Activated CD4-positive, CD25-positive, alpha-beta regulatory T cell (primary cell): ENCODE measurements at regions not wholly inside any gene's neighbourhood (a gene's known extent, or its start where the extent isn't known, plus 50 kb on each side); places are given as distances from the start of the nearest gene placed in this dataset.
"Not testable (repeated sequence)": the region's sequence is repeated elsewhere in the genome, so short reads cannot be mapped to it uniquely, and the experiment has no call there.

ENCODE experiments used
- DNase-seq, 4 experiments: peaks; one replicate each; lab custom pipeline; 2025; lab: John Stamatoyannopoulos, UW

DNA sequence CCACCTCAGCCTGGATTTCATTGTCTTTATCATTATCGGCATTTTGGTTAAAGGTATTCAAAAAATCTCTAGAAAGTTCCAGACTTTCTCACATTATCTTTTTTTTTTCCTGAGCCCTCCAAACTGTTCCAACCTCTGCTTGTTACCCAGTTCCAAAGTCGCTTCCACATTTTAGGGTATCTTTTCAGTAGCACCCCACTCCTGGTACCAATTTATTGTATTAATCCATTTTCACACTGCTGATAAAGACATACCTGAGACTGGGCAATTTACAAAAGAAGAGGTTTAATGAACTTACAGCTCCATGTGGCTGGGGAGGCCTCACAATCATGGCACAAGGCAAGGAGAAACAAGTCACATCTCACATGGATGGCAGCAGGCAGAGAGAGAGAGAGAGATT, 145.5 kb upstream of the SSTR1 start:
- not testable (repeated sequence) for DNase-seq

DNA sequence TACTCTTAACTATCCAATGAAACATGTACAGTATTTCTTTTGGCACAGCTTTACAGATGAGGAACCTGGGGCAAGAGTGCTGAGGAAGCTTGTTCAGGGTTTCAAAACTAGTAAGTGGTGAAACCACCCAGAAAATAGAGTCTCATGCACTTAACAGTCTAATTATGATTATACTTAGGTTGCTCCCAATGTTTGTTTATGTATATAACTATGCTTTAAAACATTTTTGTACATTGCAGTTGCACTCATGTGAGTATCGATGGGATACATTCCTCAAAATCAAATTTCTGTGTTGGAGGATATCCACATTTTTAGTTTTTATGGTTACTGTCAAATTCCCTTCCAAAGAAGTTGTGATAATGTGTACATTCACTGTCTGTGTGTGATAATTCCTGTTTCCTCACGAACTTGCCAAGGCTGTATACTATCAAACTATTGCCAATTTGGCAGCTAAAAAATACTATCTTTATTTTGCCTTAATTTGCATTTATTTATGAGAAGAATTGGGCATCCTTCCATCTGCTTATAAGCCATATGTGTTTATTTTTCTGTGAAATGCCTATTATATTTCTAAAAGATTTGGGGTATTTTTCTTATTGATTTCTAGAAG, 143.9 kb upstream of the SSTR1 start:
- DNase-seq: no peak

DNA sequence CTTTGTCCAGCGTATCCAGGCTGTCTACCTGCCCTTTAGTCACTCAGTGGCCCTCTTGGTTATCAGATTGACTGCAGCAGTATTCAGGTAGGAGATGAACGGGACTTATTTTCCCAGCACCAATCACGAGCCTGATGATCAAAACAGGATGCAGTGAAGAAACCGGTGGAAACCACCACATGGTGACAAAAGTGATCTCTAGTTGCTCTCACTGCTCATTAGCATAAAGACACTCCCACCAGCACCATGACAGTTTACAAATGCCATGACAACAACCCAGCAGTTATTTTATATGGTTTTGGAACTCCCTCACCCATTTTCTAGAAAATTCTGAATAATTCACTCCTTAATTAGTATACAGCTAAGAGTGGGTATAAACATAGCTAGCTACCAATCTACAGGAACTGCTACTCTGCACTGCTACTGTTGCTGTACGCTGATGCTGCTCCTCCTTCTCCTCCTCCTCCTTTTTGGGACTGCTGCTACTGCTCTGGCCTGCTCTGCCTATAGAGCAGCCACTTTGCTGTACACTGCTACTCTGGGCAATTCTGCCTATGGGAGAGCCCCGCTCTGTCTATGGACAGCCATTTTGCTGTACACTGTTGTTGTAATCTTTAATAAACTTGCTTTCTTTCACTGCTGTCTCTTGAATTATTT, 142.5 kb upstream of the SSTR1 start:
- DNase-seq: peak in 2 of 4 experiments; percentile 31 to 35

DNA sequence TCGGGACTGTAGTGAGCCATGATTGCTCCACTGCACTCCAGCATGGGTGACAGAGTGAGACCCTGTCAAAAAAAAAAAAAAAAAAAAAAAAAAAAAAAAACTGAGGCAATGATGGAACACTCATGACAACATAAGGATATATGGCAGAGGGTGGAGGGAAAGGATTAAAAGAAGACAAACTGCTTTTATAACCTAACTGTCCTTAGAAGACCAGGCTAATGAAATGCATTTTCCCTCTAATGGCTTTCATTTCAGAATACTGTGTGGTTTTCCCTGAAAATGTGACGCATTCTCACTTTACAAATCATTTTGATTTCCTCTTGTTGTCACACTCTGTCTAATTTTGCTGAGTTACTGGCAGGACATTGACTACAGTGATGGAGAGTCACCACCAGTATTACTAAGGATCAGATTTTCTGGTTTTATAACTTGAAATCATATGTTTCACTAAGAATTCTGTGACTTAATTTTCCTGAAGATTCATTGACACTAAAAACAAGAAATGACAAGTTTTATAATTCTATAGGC, 137.6 kb upstream of the SSTR1 start:
- no peak for DNase-seq

DNA sequence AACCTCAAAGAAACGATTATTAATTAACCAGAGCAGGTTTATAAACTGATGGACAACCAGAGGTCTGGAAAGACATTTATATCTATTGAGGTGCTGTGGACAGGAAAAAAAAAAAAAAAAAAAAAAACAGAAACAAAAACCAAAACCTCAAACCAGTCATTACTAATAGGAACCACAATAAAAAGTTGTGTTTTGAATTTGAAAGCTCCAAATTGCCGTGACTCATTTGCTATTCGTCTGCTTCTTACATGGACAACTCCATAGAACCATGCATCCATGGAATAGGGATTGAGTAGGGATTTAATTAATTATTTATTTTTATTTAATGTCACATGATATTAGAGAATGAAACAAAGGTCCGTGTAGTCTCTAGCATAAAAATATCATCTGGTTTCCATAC, 134.1 kb upstream of the SSTR1 start:
- no peak for DNase-seq

DNA sequence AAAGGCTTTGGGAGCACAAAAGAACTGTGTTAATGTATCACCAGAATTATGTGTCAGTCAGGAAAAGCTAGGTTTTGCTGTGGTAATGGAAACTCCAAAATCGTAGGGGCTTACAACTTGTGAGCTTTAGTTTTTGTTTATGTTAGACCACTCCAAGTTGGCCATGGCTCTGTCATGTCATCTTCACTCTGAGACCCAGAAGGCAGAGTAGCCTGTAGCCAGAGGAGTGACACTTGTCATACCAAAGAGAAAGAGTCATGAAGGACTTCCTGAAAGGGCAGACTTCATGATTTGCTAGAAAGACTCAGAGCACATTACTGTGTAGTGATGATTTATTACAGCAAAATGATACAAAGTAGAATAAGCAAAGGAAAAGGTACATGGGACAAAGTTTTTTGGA, 133.6 kb upstream of the SSTR1 start:
- no peak for DNase-seq

DNA sequence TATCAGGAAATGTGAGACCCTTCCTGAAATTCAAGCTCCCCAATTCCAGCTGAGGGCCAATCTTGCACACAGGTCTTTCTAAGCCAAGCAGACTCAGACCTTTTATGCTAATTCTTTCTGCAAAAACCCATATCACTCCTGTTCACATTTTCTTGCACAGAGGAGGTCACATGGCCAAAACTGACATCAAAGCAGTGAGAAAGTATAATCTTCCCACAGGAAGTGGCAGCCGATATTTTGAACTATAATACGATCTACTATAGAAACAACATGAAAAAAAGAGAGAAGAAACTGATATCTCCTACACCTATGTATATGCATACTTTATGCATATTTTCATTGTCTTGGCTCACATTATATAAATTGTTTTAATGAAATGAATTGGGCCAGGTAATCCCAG, 132.9 kb upstream of the SSTR1 start:
- DNase-seq: no peak

DNA sequence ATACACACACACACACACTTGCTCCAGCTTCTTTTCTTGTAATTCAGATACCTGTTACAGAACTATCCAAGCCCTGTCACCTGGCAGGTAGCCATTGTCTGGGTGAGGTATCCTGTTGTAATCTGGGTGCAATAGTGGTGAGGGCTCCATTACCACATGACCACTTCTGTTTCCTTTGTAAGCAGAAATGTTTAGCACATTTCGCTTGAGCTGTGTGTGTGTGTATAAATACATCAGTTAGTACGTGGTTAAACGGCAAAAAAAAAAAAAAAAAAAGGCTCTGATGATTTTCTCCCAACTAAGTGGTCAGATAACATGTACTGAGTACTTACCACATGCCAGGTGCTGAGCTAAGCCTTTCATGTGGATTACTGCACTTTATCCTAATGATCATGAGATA, 129.3 kb upstream of the SSTR1 start:
- DNase-seq: peak in 2 of 4 experiments; percentile 10 to 15

DNA sequence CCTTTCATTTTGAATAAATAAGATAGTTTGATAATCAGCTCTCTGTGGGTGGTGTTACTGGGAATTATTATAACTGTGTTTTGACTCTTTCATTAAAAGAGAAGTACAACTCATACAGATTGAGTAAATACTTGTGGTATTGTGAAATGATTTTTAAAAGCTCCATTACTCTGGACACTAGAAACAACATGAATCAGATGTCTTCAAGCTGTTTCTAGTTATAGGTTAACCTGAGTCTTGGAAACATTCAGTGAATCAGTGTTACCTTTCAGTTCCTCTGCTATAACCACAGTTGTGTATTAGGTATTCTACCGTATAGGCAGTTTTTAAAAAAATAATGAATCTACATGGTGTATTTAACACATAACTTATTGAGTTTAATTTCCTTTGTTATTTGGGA, 128.4 kb upstream of the SSTR1 start:
- DNase-seq: no peak

DNA sequence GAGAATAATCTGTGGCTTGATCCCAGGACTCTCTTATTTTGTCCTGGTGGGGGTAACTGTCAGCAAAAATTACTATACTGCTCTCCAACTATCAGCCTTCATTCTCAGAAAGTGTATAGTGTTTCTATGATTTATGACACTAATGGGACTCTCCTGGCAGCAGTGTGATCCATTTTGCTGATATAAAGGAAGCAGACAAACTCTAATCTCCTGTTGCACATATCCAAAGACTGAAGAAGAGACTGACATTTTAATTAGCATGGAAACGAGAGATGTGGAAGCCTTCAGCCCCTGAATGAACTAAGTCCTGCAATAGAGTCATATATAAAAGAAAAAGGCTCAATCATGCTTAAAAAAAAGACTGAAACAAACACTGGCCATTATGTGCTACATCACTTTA, 127.8 kb upstream of the SSTR1 start:
- DNase-seq: no peak

DNA sequence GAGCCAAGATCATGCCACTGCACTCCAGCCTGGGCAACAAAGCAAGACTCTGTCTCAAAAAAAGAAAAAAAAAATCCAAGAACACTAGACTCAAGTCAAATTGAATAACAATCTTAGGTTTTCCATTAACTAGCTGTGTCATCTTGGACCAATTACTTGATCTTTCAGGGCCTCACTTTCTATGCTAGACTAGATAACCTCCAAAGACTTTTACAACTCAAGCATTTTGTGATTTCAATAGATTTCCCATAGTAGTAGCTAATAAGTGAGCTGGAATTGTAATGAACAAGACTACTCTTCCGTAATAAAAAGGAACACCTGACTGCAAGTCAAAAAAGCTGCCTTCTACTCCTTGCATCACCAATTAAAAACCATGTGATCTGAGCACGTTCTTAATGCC, 127.0 kb upstream of the SSTR1 start:
- DNase-seq: no peak

DNA sequence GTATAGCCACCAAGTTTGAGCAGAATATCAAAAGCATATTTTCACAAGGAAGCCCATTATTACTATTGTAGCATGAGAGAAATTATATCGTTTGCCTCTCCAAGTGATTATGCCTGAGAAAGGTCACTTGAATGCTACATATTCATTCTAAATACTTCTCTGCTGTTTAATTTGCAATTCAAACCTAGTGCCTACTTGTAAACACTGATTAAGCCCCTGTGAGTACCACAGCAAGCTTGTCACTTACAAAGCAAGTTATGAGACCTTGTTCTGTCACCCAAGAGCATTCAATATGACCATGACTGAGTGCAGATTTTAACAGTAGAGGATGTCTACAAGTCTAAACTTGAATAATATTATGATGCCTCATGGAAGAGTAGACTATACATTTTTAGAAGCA, 124.7 kb upstream of the SSTR1 start:
- no peak for DNase-seq

DNA sequence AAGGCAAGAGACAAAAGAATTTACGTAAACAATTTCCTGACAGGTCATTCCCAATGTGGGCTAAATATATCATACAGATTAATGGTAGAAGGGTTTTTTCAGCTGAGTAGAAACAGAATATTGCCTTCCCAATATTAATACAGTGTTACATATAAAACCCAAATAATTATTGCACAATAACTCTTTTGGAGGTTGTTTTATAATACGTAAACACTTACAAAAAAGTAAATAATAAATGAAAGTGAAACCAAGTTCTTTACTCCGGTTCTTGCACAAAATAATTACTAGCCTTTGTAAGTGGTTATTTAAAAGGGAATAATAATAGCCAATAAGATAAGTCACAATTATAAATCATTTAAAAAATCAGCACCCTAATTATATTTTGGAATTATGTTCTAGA, 118.6 kb upstream of the SSTR1 start:
- no peak for DNase-seq

DNA sequence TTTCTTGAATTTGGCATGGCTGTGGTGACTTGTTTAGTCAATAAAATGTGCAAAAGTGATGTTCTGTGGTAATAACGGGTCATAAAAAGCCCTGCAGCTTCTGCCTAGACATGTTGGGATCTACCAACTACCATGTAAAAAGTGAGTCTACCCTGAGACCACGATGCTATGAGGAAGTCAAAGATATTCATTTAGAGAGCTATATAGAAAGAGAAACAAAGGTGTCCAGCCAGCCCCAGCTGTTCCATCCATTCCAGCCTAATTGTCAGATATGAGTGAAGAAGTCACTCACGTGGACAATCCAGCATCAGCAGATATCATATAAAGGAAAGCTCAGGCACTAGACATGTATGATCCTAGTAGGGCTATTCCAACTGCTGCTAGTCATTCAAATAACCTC, 117.2 kb upstream of the SSTR1 start:
- no peak for DNase-seq

DNA sequence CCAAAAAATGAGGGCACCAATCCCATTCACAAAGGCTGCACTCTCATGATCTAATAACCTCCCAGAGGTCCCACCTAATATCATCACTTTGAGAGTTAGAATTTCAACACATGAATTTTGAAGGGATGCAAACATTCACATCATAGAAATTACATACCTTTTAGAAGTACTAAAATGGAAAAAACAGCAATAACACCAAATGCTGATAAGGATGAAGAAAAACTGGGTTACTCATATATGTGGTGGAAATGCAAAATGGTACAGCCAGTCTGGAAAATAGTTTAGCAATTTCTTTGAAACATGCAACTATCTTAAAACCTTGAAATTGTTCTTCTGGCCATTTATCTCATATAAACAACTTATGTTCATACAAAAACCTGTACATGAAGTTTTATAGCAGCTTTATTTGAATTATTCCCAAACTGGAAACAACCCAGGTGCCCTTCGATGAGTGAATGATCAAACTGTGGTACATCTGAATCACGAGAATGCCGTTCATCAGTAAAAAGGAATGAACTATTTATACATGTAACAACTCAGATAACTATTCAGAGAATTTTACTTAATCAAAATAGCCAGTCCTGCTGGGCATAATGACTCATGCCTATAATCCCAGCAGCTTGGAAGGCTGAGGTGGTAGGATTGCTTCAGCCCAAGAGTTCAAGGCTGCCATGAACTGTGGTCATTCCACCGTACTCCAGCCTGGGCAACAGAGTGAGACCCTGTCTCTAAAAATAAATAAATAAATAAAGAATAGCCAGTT, 109.4 kb upstream of the SSTR1 start:
- DNase-seq: no peak

DNA sequence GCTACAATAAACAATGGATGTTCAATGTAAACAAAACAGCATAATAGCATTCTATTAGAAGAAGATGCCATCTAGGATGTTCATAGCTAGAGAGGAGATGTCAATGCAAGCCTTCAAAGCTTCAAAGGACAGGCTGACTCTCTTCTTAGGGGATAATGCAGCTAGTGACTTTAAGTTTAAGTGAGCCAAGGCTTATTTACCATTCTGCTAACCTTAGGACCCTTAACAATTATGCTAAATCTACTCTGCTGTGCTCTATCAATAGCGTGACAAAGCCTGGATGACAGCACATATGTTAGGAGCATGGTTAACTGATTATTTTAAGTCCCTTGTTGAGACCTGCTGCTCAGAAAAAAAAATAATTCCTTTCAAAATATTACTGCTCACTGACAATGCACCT, 106.0 kb upstream of the SSTR1 start:
- no peak for DNase-seq

DNA sequence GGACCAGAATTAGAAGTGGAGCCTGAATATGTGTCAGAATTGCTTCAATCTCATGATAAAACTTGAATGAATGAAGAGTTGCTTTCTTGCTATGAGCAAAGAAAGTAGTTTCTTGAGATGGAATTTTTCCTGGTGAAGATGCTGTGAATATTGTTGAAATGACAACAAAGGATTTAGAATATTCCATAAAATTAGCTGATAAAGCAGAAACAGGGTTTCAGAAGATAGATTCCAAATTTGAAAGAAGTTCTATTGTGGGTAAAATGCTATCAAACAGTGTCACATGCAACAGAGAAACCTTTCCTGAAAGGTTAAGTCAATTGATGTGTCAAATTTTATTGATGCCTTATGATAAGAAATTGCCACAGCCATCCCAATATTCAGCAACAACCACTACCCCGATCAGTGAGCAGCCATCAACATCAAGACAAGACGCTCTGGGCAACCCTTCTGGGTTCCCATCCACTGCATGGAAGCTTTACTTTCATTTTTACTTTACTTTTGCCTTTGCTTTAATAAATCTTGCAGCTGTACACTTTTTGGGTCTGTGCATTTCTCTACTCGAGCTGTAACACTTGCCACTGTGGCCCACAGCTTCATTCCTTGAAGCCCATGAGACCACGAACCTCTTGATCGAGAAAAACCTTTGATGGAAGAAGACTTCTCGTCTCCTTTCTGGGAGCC, 104.0 kb upstream of the SSTR1 start:
- no peak for DNase-seq

DNA sequence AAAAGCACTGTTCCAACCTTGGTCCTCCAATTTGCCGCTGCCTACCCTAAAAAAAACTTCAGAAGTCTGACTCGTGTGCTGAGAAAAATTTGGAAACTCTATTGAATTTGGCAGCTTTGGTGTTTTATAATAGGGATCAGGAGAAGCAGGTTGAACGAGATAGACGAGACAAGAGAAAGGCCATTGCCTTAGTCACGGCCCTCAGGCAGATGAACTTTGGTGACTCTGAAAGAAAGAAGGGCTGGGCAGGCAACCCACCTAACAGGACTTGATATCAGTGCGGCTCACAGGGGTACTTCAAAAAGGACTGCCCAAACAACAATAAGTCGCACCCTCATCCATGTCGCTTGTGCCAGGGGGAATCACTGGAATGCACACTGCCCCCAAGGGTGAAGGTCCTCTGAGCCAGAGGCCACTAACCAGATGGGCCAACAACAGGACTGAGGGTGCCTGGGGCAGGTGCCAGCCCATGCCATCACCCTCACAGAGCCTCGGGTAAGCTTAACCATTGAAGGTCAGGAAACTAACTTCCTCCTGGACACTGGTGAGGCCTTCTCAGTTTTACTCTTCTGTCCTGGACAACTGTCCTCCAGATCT, 102.5 kb upstream of the SSTR1 start:
- DNase-seq: no peak

DNA sequence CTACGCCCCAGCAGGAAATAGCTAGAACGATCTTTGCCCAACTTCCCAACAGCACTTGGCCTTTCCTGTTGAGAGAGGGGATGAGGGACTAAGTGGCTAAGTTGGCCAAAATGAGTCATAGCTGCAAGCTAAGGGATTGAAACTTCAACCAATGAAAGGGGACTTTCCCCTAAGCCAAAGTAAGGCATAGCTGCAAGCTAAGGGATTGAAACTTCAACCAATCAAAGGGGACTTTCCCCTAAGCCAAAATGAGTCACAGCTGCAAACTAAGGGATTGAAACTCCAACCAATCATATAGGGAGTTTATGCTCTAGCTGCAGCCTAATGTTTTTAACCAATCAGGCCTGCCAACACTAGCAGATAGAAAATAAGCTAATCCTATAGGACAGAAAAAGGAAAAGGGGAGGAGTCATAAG, 100.5 kb upstream of the SSTR1 start:
- DNase-seq: no peak

DNA sequence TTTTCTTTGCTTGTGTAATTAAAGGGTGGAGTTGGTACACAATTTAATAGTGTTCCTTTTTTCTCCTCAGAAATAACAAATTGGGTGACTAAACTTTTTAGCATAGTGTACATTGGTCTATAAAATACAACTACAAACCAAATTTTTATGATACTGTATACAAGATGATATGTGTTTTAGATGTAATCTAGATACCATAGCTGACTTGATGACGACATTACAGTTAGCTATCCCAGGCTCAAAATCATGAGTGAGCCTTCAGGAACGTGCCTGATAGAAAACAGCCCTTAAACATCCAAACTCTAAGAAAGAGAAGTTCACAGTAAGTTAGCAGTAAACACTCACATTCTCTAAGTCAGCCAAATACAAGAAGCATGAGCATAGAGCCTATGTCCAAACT, 99.0 kb upstream of the SSTR1 start:
- no peak for DNase-seq

DNA sequence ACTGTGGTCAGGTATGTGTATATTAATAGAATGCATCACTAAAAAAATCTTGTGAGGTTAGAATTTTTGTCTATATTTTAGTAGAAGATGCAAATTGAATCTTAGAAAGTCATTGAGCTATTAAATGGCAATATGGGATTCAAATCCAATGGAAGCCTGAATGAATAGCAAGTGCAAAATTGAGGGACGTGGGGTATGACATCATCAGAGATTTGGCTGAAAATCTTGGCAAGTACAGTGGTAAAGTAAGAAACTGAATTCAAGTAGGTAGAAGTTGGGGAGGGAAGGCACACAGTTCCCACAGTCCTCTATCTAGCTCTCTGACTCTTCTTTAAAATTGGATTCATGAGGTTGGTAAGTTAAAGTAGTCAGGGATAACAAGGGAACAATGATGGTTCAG, 97.4 kb upstream of the SSTR1 start:
- no peak for DNase-seq

DNA sequence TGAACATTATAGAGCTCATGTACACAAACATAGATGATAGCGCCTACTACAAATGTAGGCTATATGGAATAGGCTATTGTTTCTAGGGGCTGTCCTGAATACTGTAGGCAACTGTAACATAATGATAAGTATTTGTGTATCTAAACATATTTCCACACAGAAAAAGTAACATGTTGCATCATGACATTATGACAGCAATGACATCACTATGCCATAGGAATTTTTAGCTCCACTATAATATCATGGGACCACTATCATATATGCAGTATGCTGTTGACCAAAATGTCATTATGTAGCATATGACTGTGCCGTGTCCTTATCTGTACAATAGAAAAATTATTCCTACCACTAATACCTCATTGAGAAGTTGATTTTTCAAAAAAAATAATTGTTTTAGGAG, 96.7 kb upstream of the SSTR1 start:
- DNase-seq: no peak
